ENCODE measurements at regions not wholly inside any gene's neighbourhood (a gene's known extent, or its start where the extent isn't known, plus 50 kb on each side); places are given as distances from the start of the nearest gene placed in this dataset.

GRCh38 chr5:158162026-158162425, 303.1 kb upstream of the CLINT1 start:
- TF ChIP-seq POLR2A (IDR thresholded peaks at IDR 0.05) = no peak
- TF ChIP-seq, protein P1, sequence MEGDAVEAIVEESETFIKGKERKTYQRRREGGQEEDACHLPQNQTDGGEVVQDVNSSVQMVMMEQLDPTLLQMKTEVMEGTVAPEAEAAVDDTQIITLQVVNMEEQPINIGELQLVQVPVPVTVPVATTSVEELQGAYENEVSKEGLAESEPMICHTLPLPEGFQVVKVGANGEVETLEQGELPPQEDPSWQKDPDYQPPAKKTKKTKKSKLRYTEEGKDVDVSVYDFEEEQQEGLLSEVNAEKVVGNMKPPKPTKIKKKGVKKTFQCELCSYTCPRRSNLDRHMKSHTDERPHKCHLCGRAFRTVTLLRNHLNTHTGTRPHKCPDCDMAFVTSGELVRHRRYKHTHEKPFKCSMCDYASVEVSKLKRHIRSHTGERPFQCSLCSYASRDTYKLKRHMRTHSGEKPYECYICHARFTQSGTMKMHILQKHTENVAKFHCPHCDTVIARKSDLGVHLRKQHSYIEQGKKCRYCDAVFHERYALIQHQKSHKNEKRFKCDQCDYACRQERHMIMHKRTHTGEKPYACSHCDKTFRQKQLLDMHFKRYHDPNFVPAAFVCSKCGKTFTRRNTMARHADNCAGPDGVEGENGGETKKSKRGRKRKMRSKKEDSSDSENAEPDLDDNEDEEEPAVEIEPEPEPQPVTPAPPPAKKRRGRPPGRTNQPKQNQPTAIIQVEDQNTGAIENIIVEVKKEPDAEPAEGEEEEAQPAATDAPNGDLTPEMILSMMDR (IDR thresholded peaks at IDR 0.05) = no peak
- TF ChIP-seq POLR2AphosphoS5 (IDR thresholded peaks at IDR 0.05) = no peak
